CD4-positive, CD25-positive, alpha-beta regulatory T cell (primary cell): ENCODE measurements at regions not wholly inside any gene's neighbourhood (a gene's known extent, or its start where the extent isn't known, plus 50 kb on each side); places are given as distances from the start of the nearest gene placed in this dataset.
A peak's percentile ranks its signal among the peaks of the same experiment; 100 is the strongest.
"Not testable (repeated sequence)": the region's sequence is repeated elsewhere in the genome, so short reads cannot be mapped to it uniquely, and the experiment has no call there.

Source experiments
- ATAC-seq, 2 donors: fragments of 150-1000 bp; cut with Tn5 transposase; one replicate each; pipeline ENCODE4 v1.10.0; 2021; ENCODE audit warnings: low read depth in 2 of 2, moderate number of reproducible peaks in 2 of 2, moderate library complexity in 1 of 2
- DNase-seq, 3 donors: peaks; one replicate each; pipeline versions ENCODE4 v3.0.0 to v3.0.0-alpha.2; 2012 to 2022; ENCODE audit warnings: mixed read lengths in 1 of 3
- H3K27ac ChIP-seq: one replicate; pipeline ENCODE4 v1.7.0; 2013; ENCODE audit warnings: mild to moderate bottlenecking, low read length; ENCODE audit not compliant: insufficient read depth, poor library complexity, severe bottlenecking
- H3K27me3 ChIP-seq: one replicate; pipeline ENCODE4 v1.7.0; 2013; ENCODE audit warnings: low read length; ENCODE audit not compliant: control insufficient read depth, insufficient read depth
- H3K36me3 ChIP-seq: one replicate; pipeline ENCODE4 v1.7.0; 2013; ENCODE audit warnings: mild to moderate bottlenecking, low read length, moderate library complexity; ENCODE audit not compliant: control insufficient read depth, insufficient read depth
- H3K4me1 ChIP-seq: 2 replicates; pipeline ENCODE4 v1.7.0; 2013; ENCODE audit warnings: mild to moderate bottlenecking, low read length; ENCODE audit not compliant: insufficient read depth, control insufficient read depth, poor library complexity, severe bottlenecking
- H3K4me3 ChIP-seq: one replicate; pipeline ENCODE4 v1.7.0; 2013; ENCODE audit warnings: low read depth, mild to moderate bottlenecking, low read length, moderate library complexity
- H3K9me3 ChIP-seq, 2 experiments: 1 replicate in 1 of 2; 2 replicates in 1 of 2; pipeline ENCODE4 v1.7.0; 2013; ENCODE audit warnings: low read length in 2 of 2, mild to moderate bottlenecking in 1 of 2, moderate library complexity in 1 of 2; ENCODE audit not compliant: control insufficient read depth in 2 of 2
- H3K27ac Mint-ChIP-seq, 3 donors: one replicate each; pipeline ENCODE4 v1.8.0; 2020 to 2022; ENCODE audit warnings: mild to moderate bottlenecking in 3 of 3, mixed read lengths in 3 of 3, moderate library complexity in 2 of 3
- H3K27me3 Mint-ChIP-seq: one replicate; pipeline ENCODE4 v1.8.0; 2022; ENCODE audit warnings: mild to moderate bottlenecking, mixed read lengths
- H3K36me3 Mint-ChIP-seq: one replicate; pipeline ENCODE4 v1.8.0; 2020; ENCODE audit warnings: mixed read lengths
- H3K4me1 Mint-ChIP-seq, 4 donors: one replicate each; pipeline ENCODE4 v1.8.0; 2020 to 2022; ENCODE audit warnings: mixed read lengths in 4 of 4, mild to moderate bottlenecking in 1 of 4
- H3K4me3 Mint-ChIP-seq, 4 donors: one replicate each; pipeline ENCODE4 v1.8.0; 2020 to 2022; ENCODE audit warnings: mild to moderate bottlenecking in 4 of 4, mixed read lengths in 4 of 4, moderate library complexity in 3 of 4
- H3K9me3 Mint-ChIP-seq, 7 donors: one replicate each; pipeline ENCODE4 v1.8.0; 2020 to 2022; ENCODE audit warnings: mixed read lengths in 7 of 7, mild to moderate bottlenecking in 3 of 7, moderate library complexity in 2 of 7

DNA sequence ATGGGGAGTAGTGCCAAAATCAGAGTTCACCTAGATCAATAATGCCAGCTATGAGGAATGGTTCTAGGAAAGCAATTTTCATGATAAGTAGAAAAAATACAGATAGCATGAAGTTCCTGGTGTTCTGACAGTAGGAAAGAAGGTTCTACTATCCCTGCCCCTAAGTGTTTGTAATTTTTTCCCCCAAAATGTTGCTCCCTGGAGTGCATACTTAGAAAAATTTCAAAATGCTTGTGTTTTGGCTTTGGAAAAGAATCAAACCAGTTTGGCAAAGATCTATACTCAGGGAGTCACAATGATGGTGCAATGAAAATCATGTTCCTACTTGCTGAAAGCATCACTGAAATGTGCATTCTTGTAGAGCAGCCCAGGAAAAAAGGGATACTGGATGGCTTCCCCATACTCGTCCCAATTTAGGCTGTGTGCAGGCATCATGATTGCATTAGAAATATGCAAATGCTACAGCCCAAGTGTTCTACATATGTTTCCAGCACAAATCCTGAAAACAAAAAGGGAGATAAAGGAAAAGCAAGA, 74.7 kb downstream of the LPAR4 start:
- Mint-ChIP-seq H3K27ac (no peak overlapping the region), H3K36me3 (no peaks in the 10 kb centered on the region), H3K4me3 (peak overlapping the region in 1 of 4 donors; percentile 10), H3K27me3 (no peaks in the 10 kb centered on the region), H3K9me3 (peaks cover 0 to 2% (median 0%) of the 10 kb centered on the region in 7 donors), H3K4me1 (no peaks in the 10 kb centered on the region)
- H3K27me3 ChIP-seq: no peaks in the 10 kb centered on the region
- H3K4me3 ChIP-seq: no peak overlapping the region
- DNase-seq: no peak
- no peaks in the 10 kb centered on the region for H3K36me3 ChIP-seq
- H3K4me1 ChIP-seq: no peaks in the 10 kb centered on the region
- no peak for ATAC-seq
- H3K27ac ChIP-seq: no peak overlapping the region
- no peaks in the 10 kb centered on the region for H3K9me3 ChIP-seq

DNA sequence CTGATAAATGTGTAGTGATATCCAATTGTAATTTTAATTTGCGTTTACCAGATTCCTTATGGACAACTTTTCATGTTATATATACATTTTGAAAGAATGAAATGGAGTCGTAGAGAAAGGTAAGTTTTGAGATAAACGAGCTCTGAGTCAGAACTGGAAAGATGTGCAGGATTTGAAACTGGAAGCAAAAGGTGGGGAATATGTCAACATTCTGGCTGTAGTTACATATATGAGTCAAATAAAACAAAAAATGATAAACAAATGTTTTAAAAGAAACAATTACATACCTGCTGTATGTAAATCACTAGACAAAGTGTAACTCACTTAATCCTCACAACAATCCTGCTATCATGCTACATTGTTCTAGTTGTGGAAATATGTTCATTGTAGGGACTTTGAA, 84.0 kb downstream of the LPAR4 start:
- Histone ChIP-seq H3K4me1 (no peaks in the 10 kb centered on the region), H3K27ac (no peak overlapping the region), H3K4me3 (no peak overlapping the region), H3K36me3 (no peaks in the 10 kb centered on the region), H3K9me3 (no peaks in the 10 kb centered on the region), H3K27me3 (no peaks in the 10 kb centered on the region)
- no peak for DNase-seq
- Mint-ChIP-seq H3K27me3 (no peaks in the 10 kb centered on the region), H3K27ac (no peak overlapping the region), H3K4me3 (no peak overlapping the region), H3K4me1 (no peaks in the 10 kb centered on the region), H3K9me3 (peaks cover 0 to 2% (median 0%) of the 10 kb centered on the region in 7 donors), H3K36me3 (no peaks in the 10 kb centered on the region)
- ATAC-seq: no peak

DNA sequence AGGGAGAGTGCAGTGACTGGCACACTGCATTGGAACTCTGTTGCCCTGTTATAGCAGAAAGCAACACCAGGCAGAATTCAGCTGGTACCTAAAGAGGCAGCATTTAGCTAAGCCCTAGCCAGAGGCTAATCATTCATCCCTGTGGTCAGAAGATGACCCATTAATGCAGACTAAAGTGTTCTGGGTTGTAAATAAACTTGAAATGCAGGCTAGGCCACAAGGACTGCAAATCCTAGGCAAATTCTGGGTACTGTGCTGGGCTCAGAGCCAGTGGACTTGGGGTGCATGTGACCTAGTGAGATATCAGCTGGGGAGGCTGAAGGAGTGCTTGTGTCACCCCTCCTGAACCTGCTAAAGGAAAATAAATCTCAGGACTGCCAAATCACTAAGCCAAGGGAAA, 91.2 kb downstream of the LPAR4 start:
- Mint-ChIP-seq H3K9me3 (peaks cover 0 to 2% (median 0%) of the 10 kb centered on the region in 7 donors), H3K27me3 (no peaks in the 10 kb centered on the region), H3K27ac (peak overlapping the region in 1 of 3 donors; percentile 27), H3K4me1 (no peaks in the 10 kb centered on the region), H3K36me3 (no peaks in the 10 kb centered on the region), H3K4me3 (no peak overlapping the region)
- no peak for ATAC-seq
- Histone ChIP-seq H3K9me3 (no peaks in the 10 kb centered on the region), H3K4me3 (no peak overlapping the region), H3K27ac (no peak overlapping the region), H3K4me1 (no peaks in the 10 kb centered on the region), H3K27me3 (no peaks in the 10 kb centered on the region), H3K36me3 (no peaks in the 10 kb centered on the region)
- no peak for DNase-seq

DNA sequence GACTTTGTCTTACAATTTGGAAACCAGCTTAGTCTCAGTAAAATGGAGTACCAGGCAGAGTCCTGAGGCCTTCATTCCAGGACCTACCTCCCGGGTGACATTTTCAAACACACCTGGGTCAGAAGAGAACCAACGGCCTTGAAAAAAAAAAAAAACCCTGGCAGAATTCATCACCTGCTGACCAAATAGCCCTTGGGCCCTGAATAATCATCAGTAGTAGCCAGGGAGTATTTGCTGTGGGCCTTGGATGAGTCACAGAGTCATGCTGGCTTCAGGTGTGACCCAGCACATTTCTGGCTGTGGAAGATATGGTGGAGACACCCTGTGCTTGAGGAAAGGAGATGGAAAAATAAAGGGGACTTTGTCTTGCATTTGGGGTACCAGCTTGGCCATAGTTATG, 92.2 kb downstream of the LPAR4 start:
- H3K27me3 Mint-ChIP-seq: no peaks in the 10 kb centered on the region

DNA sequence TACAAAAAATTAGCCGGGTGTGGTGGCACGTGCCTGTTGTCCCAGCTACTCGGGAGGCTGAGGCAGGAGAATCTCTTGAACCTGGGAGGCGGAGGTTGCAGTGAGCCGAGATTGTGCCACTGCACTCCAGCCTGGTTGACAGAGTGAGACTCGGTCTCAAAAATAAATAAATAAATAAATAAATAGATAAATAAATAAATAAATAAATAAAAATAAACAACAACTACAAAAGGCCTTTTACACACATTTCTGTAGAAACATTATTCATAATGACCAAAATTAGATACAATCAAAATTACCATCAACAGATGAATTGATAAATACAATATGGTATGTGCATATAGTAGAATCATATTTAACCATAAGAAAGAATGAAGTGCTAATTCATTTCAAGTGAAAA, 96.7 kb downstream of the LPAR4 start:
- DNase-seq, H3K4me1 ChIP-seq, H3K27me3 Mint-ChIP-seq, H3K36me3 Mint-ChIP-seq, H3K9me3 ChIP-seq, H3K27me3 ChIP-seq, ATAC-seq, H3K27ac ChIP-seq, H3K36me3 ChIP-seq, H3K4me1 Mint-ChIP-seq, H3K9me3 Mint-ChIP-seq, H3K4me3 ChIP-seq, H3K27ac Mint-ChIP-seq, H3K4me3 Mint-ChIP-seq: not testable (repeated sequence)

More for the DNA sequence above, 92.2 kb downstream of the LPAR4 start:
- no peak overlapping the region for H3K27ac Mint-ChIP-seq
- H3K36me3 Mint-ChIP-seq: no peaks in the 10 kb centered on the region
- no peak for DNase-seq
- Histone ChIP-seq H3K9me3 (no peaks in the 10 kb centered on the region), H3K4me3 (no peak overlapping the region), H3K27ac (no peak overlapping the region), H3K36me3 (no peaks in the 10 kb centered on the region), H3K4me1 (no peaks in the 10 kb centered on the region), H3K27me3 (no peaks in the 10 kb centered on the region)
- no peak for ATAC-seq
- H3K9me3 Mint-ChIP-seq: peaks cover 0 to 2% (median 0%) of the 10 kb centered on the region in 7 donors
- H3K4me3 Mint-ChIP-seq: no peak overlapping the region
- H3K4me1 Mint-ChIP-seq: no peaks in the 10 kb centered on the region

DNA sequence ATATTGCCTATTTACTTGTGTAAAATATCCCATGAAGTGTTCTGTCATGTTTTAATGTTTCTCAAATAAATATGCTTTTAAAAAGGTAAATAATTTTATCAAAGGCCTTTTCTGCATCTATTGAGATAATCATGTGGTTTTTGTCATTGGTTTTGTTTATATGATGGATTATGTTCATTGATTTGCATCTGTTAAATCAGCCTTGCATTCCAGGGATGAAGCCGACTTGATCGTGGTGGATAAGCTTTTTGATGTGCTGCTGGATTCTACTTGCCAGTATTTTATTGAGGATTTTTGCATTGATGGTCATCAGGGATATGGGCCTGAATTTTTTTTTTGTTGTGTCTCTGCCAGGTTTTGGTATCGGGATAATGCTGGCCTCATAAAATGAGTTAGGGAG, 63.9 kb upstream of the P2RY10 start:
- not testable (repeated sequence) for H3K36me3 Mint-ChIP-seq, H3K9me3 ChIP-seq, H3K4me3 ChIP-seq, H3K36me3 ChIP-seq, H3K27ac Mint-ChIP-seq, H3K27ac ChIP-seq, H3K4me3 Mint-ChIP-seq, H3K4me1 Mint-ChIP-seq, H3K4me1 ChIP-seq, DNase-seq, ATAC-seq, H3K27me3 Mint-ChIP-seq, H3K27me3 ChIP-seq
- H3K9me3 Mint-ChIP-seq: peaks cover 0 to 12% (median 2%) of the 10 kb centered on the region in 7 donors

DNA sequence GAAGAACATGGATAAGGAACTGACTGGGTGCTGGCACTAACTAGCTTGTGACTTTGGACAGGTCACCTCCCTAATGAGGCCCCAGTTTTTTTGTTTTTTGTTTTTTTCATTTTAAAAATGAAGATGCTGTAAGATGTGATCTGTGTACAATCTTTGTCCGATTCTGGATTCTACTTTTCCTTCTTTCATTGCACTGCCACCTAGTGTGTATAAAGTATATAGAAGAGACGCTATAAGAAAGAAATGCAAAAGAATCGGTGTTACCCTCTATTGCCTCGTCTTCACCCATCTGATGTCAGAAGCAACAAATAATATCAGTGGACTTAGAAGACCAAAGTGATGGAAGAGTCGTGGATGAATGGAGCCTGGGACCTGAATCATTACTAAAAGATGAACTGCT, 58.6 kb upstream of the P2RY10 start:
- H3K9me3 ChIP-seq: no peaks in the 10 kb centered on the region
- Mint-ChIP-seq H3K4me1 (peaks cover 2 to 10% (median 4%) of the 10 kb centered on the region in 4 donors), H3K27me3 (no peaks in the 10 kb centered on the region), H3K36me3 (no peaks in the 10 kb centered on the region), H3K9me3 (peaks cover 0 to 2% (median 0%) of the 10 kb centered on the region in 7 donors), H3K27ac (peak overlapping the region in 1 of 3 donors; percentile 51), H3K4me3 (no peak overlapping the region)
- peak; percentile 39 to 47 for ATAC-seq
- H3K27ac ChIP-seq: no peak overlapping the region
- no peaks in the 10 kb centered on the region for H3K36me3 ChIP-seq
- DNase-seq: peak in 2 of 3 donors; percentile 4 to 27
- no peaks in the 10 kb centered on the region for H3K27me3 ChIP-seq
- H3K4me1 ChIP-seq: no peaks in the 10 kb centered on the region
- no peak overlapping the region for H3K4me3 ChIP-seq
